T-helper 1 cell treated with Interleukin-12 subunit alpha and Interleukin-12 subunit beta and Interleukin-4 antibody, amounts not matched to agents 30 μg/mL and 1 μg/mL, for 36 hours (primary cell): ENCODE measurements at regions not wholly inside any gene's neighbourhood (a gene's known extent, or its start where the extent isn't known, plus 50 kb on each side); places are given as distances from the start of the nearest gene placed in this dataset.

Experiments used
- H3K27ac Mint-ChIP-seq: one replicate; pipeline ENCODE4 v1.8.0; 2021; ENCODE audit warnings: mild to moderate bottlenecking, mixed read lengths
- H3K27me3 Mint-ChIP-seq: one replicate; pipeline ENCODE4 v1.8.0; 2021; ENCODE audit warnings: low read depth, mixed read lengths
- H3K36me3 Mint-ChIP-seq: one replicate; pipeline ENCODE4 v1.8.0; 2021; ENCODE audit warnings: low read depth, mixed read lengths
- H3K4me1 Mint-ChIP-seq: one replicate; pipeline ENCODE4 v1.8.0; 2021; ENCODE audit warnings: low read depth, mixed read lengths
- H3K4me3 Mint-ChIP-seq: one replicate; pipeline ENCODE4 v1.8.0; 2021; ENCODE audit warnings: mild to moderate bottlenecking, moderate library complexity, mixed read lengths
- H3K9me3 Mint-ChIP-seq: one replicate; pipeline ENCODE4 v1.8.0; 2021; ENCODE audit warnings: mixed read lengths

- H3K9me3 Mint-ChIP-seq = no peaks in the 10 kb centered on the region
- H3K4me1 Mint-ChIP-seq = no peaks in the 10 kb centered on the region
Measured at GRCh38 chr3:66667263-66667662, 166.4 kb upstream of the LRIG1 start.

GRCh38 chr3:66671291-66671690 is 170.5 kb upstream of the LRIG1 start:
- Mint-ChIP-seq H3K27ac (no peak overlapping the region), H3K9me3 (no peaks in the 10 kb centered on the region), H3K27me3 (no peaks in the 10 kb centered on the region), H3K36me3 (no peaks in the 10 kb centered on the region), H3K4me3 (no peak overlapping the region), H3K4me1 (no peaks in the 10 kb centered on the region)

More at GRCh38 chr3:66667263-66667662, 166.4 kb upstream of the LRIG1 start:
- no peaks in the 10 kb centered on the region for H3K36me3 Mint-ChIP-seq
- H3K4me3 Mint-ChIP-seq = no peak overlapping the region
- H3K27me3 Mint-ChIP-seq = no peaks in the 10 kb centered on the region
- H3K27ac Mint-ChIP-seq = no peak overlapping the region

GRCh38 chr3:66672830-66673229 is 172.0 kb upstream of the LRIG1 start:
- H3K4me1 Mint-ChIP-seq = no peaks in the 10 kb centered on the region
- no peaks in the 10 kb centered on the region for H3K36me3 Mint-ChIP-seq
- no peak overlapping the region for H3K4me3 Mint-ChIP-seq
- no peak overlapping the region for H3K27ac Mint-ChIP-seq
- no peaks in the 10 kb centered on the region for H3K9me3 Mint-ChIP-seq
- no peaks in the 10 kb centered on the region for H3K27me3 Mint-ChIP-seq

- H3K36me3 Mint-ChIP-seq = no peaks in the 10 kb centered on the region
- no peak overlapping the region for H3K27ac Mint-ChIP-seq
- H3K27me3 Mint-ChIP-seq = no peaks in the 10 kb centered on the region
- no peak overlapping the region for H3K4me3 Mint-ChIP-seq
- H3K4me1 Mint-ChIP-seq = no peaks in the 10 kb centered on the region
- no peaks in the 10 kb centered on the region for H3K9me3 Mint-ChIP-seq
Measured at GRCh38 chr3:66673293-66673692, 172.5 kb upstream of the LRIG1 start.

GRCh38 chr3:66675366-66675765 is 174.5 kb upstream of the LRIG1 start:
- Mint-ChIP-seq H3K4me1 (no peaks in the 10 kb centered on the region), H3K27ac (no peak overlapping the region), H3K36me3 (no peaks in the 10 kb centered on the region), H3K9me3 (no peaks in the 10 kb centered on the region), H3K27me3 (no peaks in the 10 kb centered on the region), H3K4me3 (no peak overlapping the region)

GRCh38 chr3:66692042-66692765 is 191.4 kb upstream of the LRIG1 start:
- H3K4me1 Mint-ChIP-seq = no peaks in the 10 kb centered on the region
- no peak overlapping the region for H3K4me3 Mint-ChIP-seq
- no peaks in the 10 kb centered on the region for H3K9me3 Mint-ChIP-seq
- no peak overlapping the region for H3K27ac Mint-ChIP-seq
- H3K36me3 Mint-ChIP-seq = no peaks in the 10 kb centered on the region
- H3K27me3 Mint-ChIP-seq = no peaks in the 10 kb centered on the region

- no peaks in the 10 kb centered on the region for H3K27me3 Mint-ChIP-seq
Measured at GRCh38 chr3:66692766-66693150, 191.9 kb upstream of the LRIG1 start.

GRCh38 chr3:66693461-66694031 is 192.7 kb upstream of the LRIG1 start:
- Mint-ChIP-seq H3K4me1 (no peaks in the 10 kb centered on the region), H3K4me3 (no peak overlapping the region), H3K9me3 (no peaks in the 10 kb centered on the region), H3K36me3 (no peaks in the 10 kb centered on the region), H3K27ac (no peak overlapping the region), H3K27me3 (no peaks in the 10 kb centered on the region)

More at GRCh38 chr3:66692766-66693150, 191.9 kb upstream of the LRIG1 start:
- Mint-ChIP-seq H3K36me3 (no peaks in the 10 kb centered on the region), H3K9me3 (no peaks in the 10 kb centered on the region), H3K27ac (no peak overlapping the region), H3K4me1 (no peaks in the 10 kb centered on the region), H3K4me3 (no peak overlapping the region)

GRCh38 chr3:66702126-66702525 is 201.3 kb upstream of the LRIG1 start:
- Mint-ChIP-seq H3K27me3 (no peaks in the 10 kb centered on the region), H3K4me3 (no peak overlapping the region), H3K36me3 (no peaks in the 10 kb centered on the region), H3K4me1 (no peaks in the 10 kb centered on the region), H3K27ac (no peak overlapping the region), H3K9me3 (no peaks in the 10 kb centered on the region)

GRCh38 chr3:66703501-66703900 is 202.7 kb upstream of the LRIG1 start:
- Mint-ChIP-seq H3K4me1 (no peaks in the 10 kb centered on the region), H3K27me3 (no peaks in the 10 kb centered on the region), H3K27ac (no peak overlapping the region), H3K9me3 (no peaks in the 10 kb centered on the region), H3K36me3 (no peaks in the 10 kb centered on the region), H3K4me3 (no peak overlapping the region)

- Mint-ChIP-seq H3K4me3 (no peak overlapping the region), H3K27ac (no peak overlapping the region), H3K27me3 (no peaks in the 10 kb centered on the region), H3K4me1 (no peaks in the 10 kb centered on the region), H3K36me3 (no peaks in the 10 kb centered on the region), H3K9me3 (no peaks in the 10 kb centered on the region)
Measured at GRCh38 chr3:66705076-66705475, 204.3 kb upstream of the LRIG1 start.

- Mint-ChIP-seq H3K4me1 (no peaks in the 10 kb centered on the region), H3K36me3 (no peaks in the 10 kb centered on the region), H3K4me3 (no peak overlapping the region)
Measured at GRCh38 chr3:66706890-66707289, 206.1 kb upstream of the LRIG1 start.

GRCh38 chr3:66709532-66709931 is 208.7 kb upstream of the LRIG1 start:
- H3K4me3 Mint-ChIP-seq = no peak overlapping the region
- no peak overlapping the region for H3K27ac Mint-ChIP-seq
- H3K27me3 Mint-ChIP-seq = no peaks in the 10 kb centered on the region
- no peaks in the 10 kb centered on the region for H3K36me3 Mint-ChIP-seq
- no peaks in the 10 kb centered on the region for H3K4me1 Mint-ChIP-seq
- no peaks in the 10 kb centered on the region for H3K9me3 Mint-ChIP-seq

More at GRCh38 chr3:66706890-66707289, 206.1 kb upstream of the LRIG1 start:
- Mint-ChIP-seq H3K9me3 (no peaks in the 10 kb centered on the region), H3K27ac (no peak overlapping the region), H3K27me3 (no peaks in the 10 kb centered on the region)

GRCh38 chr3:66712210-66712609 is 211.4 kb upstream of the LRIG1 start:
- H3K27ac Mint-ChIP-seq = no peak overlapping the region
- no peaks in the 10 kb centered on the region for H3K9me3 Mint-ChIP-seq
- no peaks in the 10 kb centered on the region for H3K36me3 Mint-ChIP-seq
- H3K4me3 Mint-ChIP-seq = no peak overlapping the region
- no peaks in the 10 kb centered on the region for H3K4me1 Mint-ChIP-seq
- no peaks in the 10 kb centered on the region for H3K27me3 Mint-ChIP-seq

- H3K9me3 Mint-ChIP-seq = no peaks in the 10 kb centered on the region
- H3K4me3 Mint-ChIP-seq = no peak overlapping the region
- no peaks in the 10 kb centered on the region for H3K4me1 Mint-ChIP-seq
- no peak overlapping the region for H3K27ac Mint-ChIP-seq
- H3K27me3 Mint-ChIP-seq = no peaks in the 10 kb centered on the region
- H3K36me3 Mint-ChIP-seq = no peaks in the 10 kb centered on the region
Measured at GRCh38 chr3:66713921-66714320, 213.1 kb upstream of the LRIG1 start.
